GM23338 (cell line): ENCODE measurements at regions not wholly inside any gene's neighbourhood (a gene's known extent, or its start where the extent isn't known, plus 50 kb on each side); places are given as distances from the start of the nearest gene placed in this dataset.

Experiments
- ATAC-seq: fragments of 200-7000 bp; cut with Tn5 transposase; 3 replicates; pipeline ENCODE4 v1.9.1; 2020
- DNase-seq: peaks from one replicate; pipeline ENCODE4 v3.0.0-alpha.2; 2015; ENCODE audit warnings: low spot score
- H2AFZ ChIP-seq: fragments of 200-600 bp; sonication (generic); 2 replicates; pipeline ENCODE4 v1.8.0; 2016; ENCODE audit warnings: antibody characterized with exemption, mild to moderate bottlenecking, moderate library complexity
- H3F3A ChIP-seq: fragments of 200-600 bp; sonication (generic); replicated peaks from 2 replicates; pipeline ENCODE4 v1.8.0; 2017; ENCODE audit warnings: antibody characterized with exemption, mixed run types, low read depth
- H3K27ac ChIP-seq: fragments of 200-600 bp; sonication (generic); 2 replicates; pipeline ENCODE4 v1.6.1; 2016; ENCODE audit warnings: low read depth
- H3K27me3 ChIP-seq: fragments of 200-600 bp; sonication (generic); 2 replicates; pipeline ENCODE4 v1.8.0; 2016; ENCODE audit warnings: mild to moderate bottlenecking, mixed run types, moderate library complexity; ENCODE audit not compliant: insufficient read depth
- H3K36me3 ChIP-seq: fragments of 200-600 bp; sonication (generic); 2 replicates; pipeline ENCODE4 v1.8.0; 2016; ENCODE audit warnings: mild to moderate bottlenecking; ENCODE audit not compliant: insufficient read depth
- H3K4me1 ChIP-seq: fragments of 200-600 bp; sonication (generic); 2 replicates; pipeline ENCODE4 v1.8.0; 2016; ENCODE audit warnings: mild to moderate bottlenecking, moderate library complexity; ENCODE audit not compliant: insufficient read depth
- H3K4me2 ChIP-seq: fragments of 200-600 bp; sonication (generic); 2 replicates; pipeline ENCODE4 v1.7.1; 2017; ENCODE audit warnings: mixed run types
- H3K4me3 ChIP-seq: fragments of 200-600 bp; sonication (generic); 2 replicates; pipeline ENCODE4 v1.6.1; 2016; ENCODE audit warnings: mixed run types
- H3K79me2 ChIP-seq: fragments of 200-600 bp; sonication (generic); replicated peaks from 2 replicates; pipeline ENCODE4 v1.8.0; 2017; ENCODE audit warnings: mild to moderate bottlenecking; ENCODE audit not compliant: insufficient read depth
- H3K9me2 ChIP-seq: fragments of 200-600 bp; sonication (generic); 2 replicates; pipeline ENCODE4 v1.8.0; 2017; ENCODE audit not compliant: insufficient read depth
- H4K20me1 ChIP-seq: fragments of 200-600 bp; sonication (generic); replicated peaks from 2 replicates; pipeline ENCODE4 v1.8.0; 2017; ENCODE audit warnings: mild to moderate bottlenecking; ENCODE audit not compliant: insufficient read depth
- H3K27ac Mint-ChIP-seq: 2 replicates; pipeline ENCODE4 v1.8.0; 2020; ENCODE audit warnings: inconsistent platforms, mild to moderate bottlenecking, moderate library complexity, mixed read lengths
- H3K27me3 Mint-ChIP-seq: 3 replicates; pipeline ENCODE4 v1.8.0; 2022; ENCODE audit warnings: low read depth, mild to moderate bottlenecking, moderate library complexity, mixed read lengths, inconsistent platforms; ENCODE audit not compliant: insufficient read depth, poor library complexity
- H3K36me3 Mint-ChIP-seq: 3 replicates; pipeline ENCODE4 v1.8.0; 2021; ENCODE audit warnings: low read depth, mild to moderate bottlenecking, inconsistent platforms, moderate library complexity, mixed read lengths
- H3K4me1 Mint-ChIP-seq: 3 replicates; pipeline ENCODE4 v1.8.0; 2020; ENCODE audit warnings: mild to moderate bottlenecking, inconsistent platforms, mixed read lengths
- H3K4me3 Mint-ChIP-seq: 3 replicates; pipeline ENCODE4 v1.8.0; 2021; ENCODE audit warnings: moderate library complexity, mild to moderate bottlenecking, inconsistent platforms, mixed read lengths
- H3K9me3 Mint-ChIP-seq: 3 replicates; pipeline ENCODE4 v1.8.0; 2020; ENCODE audit warnings: moderate library complexity, mild to moderate bottlenecking, inconsistent platforms, mixed read lengths
- CREB1 ChIP-seq: fragments of 250-450 bp; sonication (Bioruptor Pico); IDR thresholded peaks from 2 replicates; pipeline ENCODE4 v1.5.0; 2020; ENCODE audit warnings: low read depth, mild to moderate bottlenecking, moderate library complexity
- EZH2 ChIP-seq: fragments of 200-600 bp; sonication (generic); IDR thresholded peaks from one replicate; pipeline ENCODE4 v1.8.0; 2017; ENCODE audit warnings: antibody characterized with exemption, mild to moderate bottlenecking, low read depth; ENCODE audit not compliant: unreplicated experiment
- EZH2phosphoT487 ChIP-seq: fragments of 200-600 bp; sonication (generic); IDR thresholded peaks from one replicate; pipeline ENCODE4 v1.8.1; 2018; ENCODE audit warnings: antibody characterized with exemption; ENCODE audit not compliant: unreplicated experiment
- JUNB ChIP-seq: IDR thresholded peaks from one replicate; pipeline ENCODE4 v1.6.1; 2016; ENCODE audit warnings: antibody characterized with exemption; ENCODE audit not compliant: unreplicated experiment
- NANOG ChIP-seq: IDR thresholded peaks from 2 replicates; pipeline ENCODE4 v1.6.1; 2016; ENCODE audit warnings: antibody characterized with exemption, borderline replicate concordance
- POLR2AphosphoS5 ChIP-seq: IDR thresholded peaks from 2 replicates; pipeline ENCODE4 v1.6.1; 2016; ENCODE audit warnings: antibody characterized with exemption, low read depth
- STAT1 ChIP-seq: IDR thresholded peaks from one replicate; pipeline ENCODE4 v1.6.1; 2016; ENCODE audit warnings: antibody characterized with exemption; ENCODE audit not compliant: unreplicated experiment
- ZNF114 ChIP-seq: fragments of 250-450 bp; sonication (Bioruptor Pico); IDR thresholded peaks from 2 replicates; pipeline ENCODE4 v1.5.0; 2020; ENCODE audit warnings: mild to moderate bottlenecking, moderate library complexity
- ZNF331 ChIP-seq: fragments of 250-450 bp; sonication (Bioruptor Pico); IDR thresholded peaks from 2 replicates; pipeline ENCODE4 v1.5.0; 2020; ENCODE audit warnings: low read depth, mild to moderate bottlenecking, moderate library complexity
- TF ChIP-seq, protein P1 (sequence below): fragments of 250-450 bp; sonication (Bioruptor Pico); IDR thresholded peaks from 2 replicates; pipeline ENCODE4 v1.5.0; 2020; ENCODE audit warnings: mild to moderate bottlenecking, moderate library complexity
- TF ChIP-seq, protein P2 (sequence below), 2 experiments: fragments of 200-600 bp in 1 of 2; sonication (generic) in 1 of 2; conservative IDR thresholded peaks; 2 replicates each; pipeline versions ENCODE4 v1.5.1 to v1.6.1; 2016 to 2017; ENCODE audit warnings: antibody characterized with exemption in 2 of 2, low read depth in 2 of 2, mild to moderate bottlenecking in 2 of 2, moderate library complexity in 1 of 2
- TF ChIP-seq, protein P3 (sequence below): IDR thresholded peaks from one replicate; pipeline ENCODE4 v1.6.1; 2018; ENCODE audit warnings: antibody characterized with exemption; ENCODE audit not compliant: unreplicated experiment
- TF ChIP-seq, protein P4 (sequence below): IDR thresholded peaks from 2 replicates; pipeline ENCODE4 v1.6.1; 2016; ENCODE audit warnings: antibody characterized with exemption

DNA sequence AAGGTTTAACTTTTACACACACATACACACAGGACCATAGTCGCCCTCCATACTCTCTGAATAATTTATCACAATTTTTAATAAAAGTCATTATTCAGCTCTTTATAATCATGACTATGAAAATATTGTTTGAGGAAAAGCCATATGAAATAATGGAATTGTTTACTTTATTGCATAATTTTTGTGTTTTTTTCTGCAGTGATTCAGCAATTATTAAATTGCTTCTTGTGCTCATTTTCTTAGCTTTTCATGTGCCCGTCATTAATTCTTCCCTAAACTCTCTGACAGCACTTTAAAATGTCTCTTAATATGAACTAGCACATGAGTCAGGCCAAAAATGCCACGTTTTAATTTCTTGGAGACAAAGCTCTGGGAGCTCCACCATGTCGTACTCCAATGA, 77.5 kb upstream of the ALX4 start:
- no peak for ATAC-seq
- Mint-ChIP-seq H3K27ac (no peak overlapping the region), H3K27me3 (peaks cover 14% of the 10 kb centered on the region)

More for the DNA sequence above, 77.5 kb upstream of the ALX4 start:
- no peaks in the 10 kb centered on the region for H3K36me3 ChIP-seq
- H3K9me2 ChIP-seq, result no peaks in the 10 kb centered on the region
- Mint-ChIP-seq H3K4me1 (peaks cover 13% of the 10 kb centered on the region; the same call in 2 of the 3 replicates), H3K36me3 (peaks cover 7% of the 10 kb centered on the region; the same call in 2 of the 3 replicates), H3K4me3 (no peak overlapping the region), H3K9me3 (peaks cover 10% of the 10 kb centered on the region)
- DNase-seq, result no peak
- TF ChIP-seq ZNF114 (CRISPR knock-in tag) (no peak), EZH2 (no peak), STAT1 (no peak), JUNB (no peak), EZH2phosphoT487 (no peak), CREB1 (CRISPR knock-in tag) (no peak), NANOG (no peak), ZNF331 (CRISPR knock-in tag) (no peak), POLR2AphosphoS5 (no peak)
- TF ChIP-seq, protein P1, sequence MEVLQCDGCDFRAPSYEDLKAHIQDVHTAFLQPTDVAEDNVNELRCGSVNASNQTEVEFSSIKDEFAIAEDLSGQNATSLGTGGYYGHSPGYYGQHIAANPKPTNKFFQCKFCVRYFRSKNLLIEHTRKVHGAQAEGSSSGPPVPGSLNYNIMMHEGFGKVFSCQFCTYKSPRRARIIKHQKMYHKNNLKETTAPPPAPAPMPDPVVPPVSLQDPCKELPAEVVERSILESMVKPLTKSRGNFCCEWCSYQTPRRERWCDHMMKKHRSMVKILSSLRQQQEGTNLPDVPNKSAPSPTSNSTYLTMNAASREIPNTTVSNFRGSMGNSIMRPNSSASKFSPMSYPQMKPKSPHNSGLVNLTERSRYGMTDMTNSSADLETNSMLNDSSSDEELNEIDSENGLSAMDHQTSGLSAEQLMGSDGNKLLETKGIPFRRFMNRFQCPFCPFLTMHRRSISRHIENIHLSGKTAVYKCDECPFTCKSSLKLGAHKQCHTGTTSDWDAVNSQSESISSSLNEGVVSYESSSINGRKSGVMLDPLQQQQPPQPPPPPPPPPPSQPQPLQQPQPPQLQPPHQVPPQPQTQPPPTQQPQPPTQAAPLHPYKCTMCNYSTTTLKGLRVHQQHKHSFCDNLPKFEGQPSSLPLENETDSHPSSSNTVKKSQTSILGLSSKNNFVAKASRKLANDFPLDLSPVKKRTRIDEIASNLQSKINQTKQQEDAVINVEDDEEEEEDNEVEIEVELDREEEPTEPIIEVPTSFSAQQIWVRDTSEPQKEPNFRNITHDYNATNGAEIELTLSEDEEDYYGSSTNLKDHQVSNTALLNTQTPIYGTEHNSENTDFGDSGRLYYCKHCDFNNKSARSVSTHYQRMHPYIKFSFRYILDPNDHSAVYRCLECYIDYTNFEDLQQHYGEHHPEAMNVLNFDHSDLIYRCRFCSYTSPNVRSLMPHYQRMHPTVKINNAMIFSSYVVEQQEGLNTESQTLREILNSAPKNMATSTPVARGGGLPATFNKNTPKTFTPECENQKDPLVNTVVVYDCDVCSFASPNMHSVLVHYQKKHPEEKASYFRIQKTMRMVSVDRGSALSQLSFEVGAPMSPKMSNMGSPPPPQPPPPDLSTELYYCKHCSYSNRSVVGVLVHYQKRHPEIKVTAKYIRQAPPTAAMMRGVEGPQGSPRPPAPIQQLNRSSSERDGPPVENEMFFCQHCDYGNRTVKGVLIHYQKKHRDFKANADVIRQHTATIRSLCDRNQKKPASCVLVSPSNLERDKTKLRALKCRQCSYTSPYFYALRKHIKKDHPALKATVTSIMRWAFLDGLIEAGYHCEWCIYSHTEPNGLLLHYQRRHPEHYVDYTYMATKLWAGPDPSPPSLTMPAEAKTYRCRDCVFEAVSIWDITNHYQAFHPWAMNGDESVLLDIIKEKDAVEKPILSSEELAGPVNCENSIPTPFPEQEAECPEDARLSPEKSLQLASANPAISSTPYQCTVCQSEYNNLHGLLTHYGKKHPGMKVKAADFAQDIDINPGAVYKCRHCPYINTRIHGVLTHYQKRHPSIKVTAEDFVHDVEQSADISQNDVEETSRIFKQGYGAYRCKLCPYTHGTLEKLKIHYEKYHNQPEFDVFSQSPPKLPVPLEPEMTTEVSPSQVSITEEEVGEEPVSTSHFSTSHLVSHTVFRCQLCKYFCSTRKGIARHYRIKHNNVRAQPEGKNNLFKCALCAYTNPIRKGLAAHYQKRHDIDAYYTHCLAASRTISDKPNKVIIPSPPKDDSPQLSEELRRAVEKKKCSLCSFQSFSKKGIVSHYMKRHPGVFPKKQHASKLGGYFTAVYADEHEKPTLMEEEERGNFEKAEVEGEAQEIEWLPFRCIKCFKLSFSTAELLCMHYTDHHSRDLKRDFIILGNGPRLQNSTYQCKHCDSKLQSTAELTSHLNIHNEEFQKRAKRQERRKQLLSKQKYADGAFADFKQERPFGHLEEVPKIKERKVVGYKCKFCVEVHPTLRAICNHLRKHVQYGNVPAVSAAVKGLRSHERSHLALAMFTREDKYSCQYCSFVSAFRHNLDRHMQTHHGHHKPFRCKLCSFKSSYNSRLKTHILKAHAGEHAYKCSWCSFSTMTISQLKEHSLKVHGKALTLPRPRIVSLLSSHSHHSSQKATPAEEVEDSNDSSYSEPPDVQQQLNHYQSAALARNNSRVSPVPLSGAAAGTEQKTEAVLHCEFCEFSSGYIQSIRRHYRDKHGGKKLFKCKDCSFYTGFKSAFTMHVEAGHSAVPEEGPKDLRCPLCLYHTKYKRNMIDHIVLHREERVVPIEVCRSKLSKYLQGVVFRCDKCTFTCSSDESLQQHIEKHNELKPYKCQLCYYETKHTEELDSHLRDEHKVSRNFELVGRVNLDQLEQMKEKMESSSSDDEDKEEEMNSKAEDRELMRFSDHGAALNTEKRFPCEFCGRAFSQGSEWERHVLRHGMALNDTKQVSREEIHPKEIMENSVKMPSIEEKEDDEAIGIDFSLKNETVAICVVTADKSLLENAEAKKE (CRISPR knock-in tag), result no peak
- TF ChIP-seq, protein P2, sequence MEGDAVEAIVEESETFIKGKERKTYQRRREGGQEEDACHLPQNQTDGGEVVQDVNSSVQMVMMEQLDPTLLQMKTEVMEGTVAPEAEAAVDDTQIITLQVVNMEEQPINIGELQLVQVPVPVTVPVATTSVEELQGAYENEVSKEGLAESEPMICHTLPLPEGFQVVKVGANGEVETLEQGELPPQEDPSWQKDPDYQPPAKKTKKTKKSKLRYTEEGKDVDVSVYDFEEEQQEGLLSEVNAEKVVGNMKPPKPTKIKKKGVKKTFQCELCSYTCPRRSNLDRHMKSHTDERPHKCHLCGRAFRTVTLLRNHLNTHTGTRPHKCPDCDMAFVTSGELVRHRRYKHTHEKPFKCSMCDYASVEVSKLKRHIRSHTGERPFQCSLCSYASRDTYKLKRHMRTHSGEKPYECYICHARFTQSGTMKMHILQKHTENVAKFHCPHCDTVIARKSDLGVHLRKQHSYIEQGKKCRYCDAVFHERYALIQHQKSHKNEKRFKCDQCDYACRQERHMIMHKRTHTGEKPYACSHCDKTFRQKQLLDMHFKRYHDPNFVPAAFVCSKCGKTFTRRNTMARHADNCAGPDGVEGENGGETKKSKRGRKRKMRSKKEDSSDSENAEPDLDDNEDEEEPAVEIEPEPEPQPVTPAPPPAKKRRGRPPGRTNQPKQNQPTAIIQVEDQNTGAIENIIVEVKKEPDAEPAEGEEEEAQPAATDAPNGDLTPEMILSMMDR (conservative IDR thresholded peaks at IDR 0.05; ENCODE audit: low read depth in 2 of 2), result no peak
- TF ChIP-seq, protein P3, sequence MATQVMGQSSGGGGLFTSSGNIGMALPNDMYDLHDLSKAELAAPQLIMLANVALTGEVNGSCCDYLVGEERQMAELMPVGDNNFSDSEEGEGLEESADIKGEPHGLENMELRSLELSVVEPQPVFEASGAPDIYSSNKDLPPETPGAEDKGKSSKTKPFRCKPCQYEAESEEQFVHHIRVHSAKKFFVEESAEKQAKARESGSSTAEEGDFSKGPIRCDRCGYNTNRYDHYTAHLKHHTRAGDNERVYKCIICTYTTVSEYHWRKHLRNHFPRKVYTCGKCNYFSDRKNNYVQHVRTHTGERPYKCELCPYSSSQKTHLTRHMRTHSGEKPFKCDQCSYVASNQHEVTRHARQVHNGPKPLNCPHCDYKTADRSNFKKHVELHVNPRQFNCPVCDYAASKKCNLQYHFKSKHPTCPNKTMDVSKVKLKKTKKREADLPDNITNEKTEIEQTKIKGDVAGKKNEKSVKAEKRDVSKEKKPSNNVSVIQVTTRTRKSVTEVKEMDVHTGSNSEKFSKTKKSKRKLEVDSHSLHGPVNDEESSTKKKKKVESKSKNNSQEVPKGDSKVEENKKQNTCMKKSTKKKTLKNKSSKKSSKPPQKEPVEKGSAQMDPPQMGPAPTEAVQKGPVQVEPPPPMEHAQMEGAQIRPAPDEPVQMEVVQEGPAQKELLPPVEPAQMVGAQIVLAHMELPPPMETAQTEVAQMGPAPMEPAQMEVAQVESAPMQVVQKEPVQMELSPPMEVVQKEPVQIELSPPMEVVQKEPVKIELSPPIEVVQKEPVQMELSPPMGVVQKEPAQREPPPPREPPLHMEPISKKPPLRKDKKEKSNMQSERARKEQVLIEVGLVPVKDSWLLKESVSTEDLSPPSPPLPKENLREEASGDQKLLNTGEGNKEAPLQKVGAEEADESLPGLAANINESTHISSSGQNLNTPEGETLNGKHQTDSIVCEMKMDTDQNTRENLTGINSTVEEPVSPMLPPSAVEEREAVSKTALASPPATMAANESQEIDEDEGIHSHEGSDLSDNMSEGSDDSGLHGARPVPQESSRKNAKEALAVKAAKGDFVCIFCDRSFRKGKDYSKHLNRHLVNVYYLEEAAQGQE, result no peak
- TF ChIP-seq, protein P4, sequence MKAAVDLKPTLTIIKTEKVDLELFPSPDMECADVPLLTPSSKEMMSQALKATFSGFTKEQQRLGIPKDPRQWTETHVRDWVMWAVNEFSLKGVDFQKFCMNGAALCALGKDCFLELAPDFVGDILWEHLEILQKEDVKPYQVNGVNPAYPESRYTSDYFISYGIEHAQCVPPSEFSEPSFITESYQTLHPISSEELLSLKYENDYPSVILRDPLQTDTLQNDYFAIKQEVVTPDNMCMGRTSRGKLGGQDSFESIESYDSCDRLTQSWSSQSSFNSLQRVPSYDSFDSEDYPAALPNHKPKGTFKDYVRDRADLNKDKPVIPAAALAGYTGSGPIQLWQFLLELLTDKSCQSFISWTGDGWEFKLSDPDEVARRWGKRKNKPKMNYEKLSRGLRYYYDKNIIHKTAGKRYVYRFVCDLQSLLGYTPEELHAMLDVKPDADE, result no peak
- no peaks in the 10 kb centered on the region for H3F3A ChIP-seq
- no peaks in the 10 kb centered on the region for H3K27me3 ChIP-seq
- peaks cover 11% of the 10 kb centered on the region; the same call in 1 of the 2 replicates for H3K4me1 ChIP-seq
- H3K27ac ChIP-seq, result no peak overlapping the region
- H4K20me1 ChIP-seq, result no peaks in the 10 kb centered on the region
- H2AFZ ChIP-seq, result no peak overlapping the region
- H3K4me2 ChIP-seq, result no peak overlapping the region
- H3K4me3 ChIP-seq, result no peak overlapping the region
- H3K79me2 ChIP-seq, result no peaks in the 10 kb centered on the region
